ENCODE measurements at regions not wholly inside any gene's neighbourhood (a gene's known extent, or its start where the extent isn't known, plus 50 kb on each side); places are given as distances from the start of the nearest gene placed in this dataset.
"Not testable (repeated sequence)": the region's sequence is repeated elsewhere in the genome, so short reads cannot be mapped to it uniquely, and the experiment has no call there.

DNA sequence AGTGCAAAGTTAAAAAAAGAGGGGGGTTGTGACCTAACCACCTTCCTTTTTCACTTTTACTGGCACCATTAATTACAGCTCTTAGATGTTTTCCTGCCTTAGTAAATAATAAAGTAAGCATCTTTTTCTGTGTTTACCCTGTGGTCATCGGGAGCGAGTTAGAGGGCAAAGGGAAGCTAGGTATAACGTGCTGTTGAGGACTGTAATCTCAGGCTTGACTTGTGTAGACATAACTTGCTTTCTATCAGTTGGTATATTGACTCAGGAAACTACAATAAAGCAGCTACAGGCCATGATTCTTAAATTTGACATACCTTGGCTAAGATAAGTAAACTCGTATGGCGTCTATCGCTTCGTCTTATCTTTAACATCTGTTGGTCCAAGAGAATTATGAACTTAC, 509.8 kb upstream of the CHD1 start:
- H4K20me1 ChIP-seq (ENCODE audit: control insufficient read depth, extremely low read depth, insufficient read depth, low read length) = no peaks in the 10 kb centered on the region
- no peaks in the 10 kb centered on the region for H3K9me3 ChIP-seq (ENCODE audit: control insufficient read depth, insufficient read depth, low read depth, low read length)
- no peak overlapping the region for H3K27ac ChIP-seq (ENCODE audit: insufficient read depth, low read length)
- TF ChIP-seq CTCF (conservative IDR thresholded peaks at IDR 0.05 in 1 of 2, IDR thresholded peaks at IDR 0.05 in 1 of 2; ENCODE audit: low read depth in 1 of 2, low read length in 2 of 2) (no peak), EZH2 (IDR thresholded peaks at IDR 0.05; ENCODE audit: low read length, missing control alignments) (no peak)
- H3K4me1 ChIP-seq (ENCODE audit: control insufficient read depth, extremely low read depth, insufficient read depth, low read length) = no peaks in the 10 kb centered on the region
- no peak overlapping the region for H2AFZ ChIP-seq (ENCODE audit: low read length)
- no peaks in the 10 kb centered on the region for H3K27me3 ChIP-seq (ENCODE audit: control insufficient read depth, insufficient read depth, low read length)
- H3K79me2 ChIP-seq (ENCODE audit: control insufficient read depth, insufficient read depth, low read length) = no peaks in the 10 kb centered on the region
- no peak overlapping the region for H3K9ac ChIP-seq (ENCODE audit: insufficient read depth, low read length)
- no peaks in the 10 kb centered on the region for H3K36me3 ChIP-seq (ENCODE audit: control insufficient read depth, insufficient read depth, low read length)
- no peak for DNase-seq (ENCODE audit: low read depth in 2 of 2)
- no peak overlapping the region for H3K4me3 ChIP-seq (replicated peaks in 1 of 4; ENCODE audit: control extremely low read depth in 1 of 4, insufficient read depth in 1 of 4, low read depth in 3 of 4, low read length in 4 of 4)
- H3K4me2 ChIP-seq (ENCODE audit: extremely low read depth, insufficient read depth, low read length) = no peak overlapping the region

DNA sequence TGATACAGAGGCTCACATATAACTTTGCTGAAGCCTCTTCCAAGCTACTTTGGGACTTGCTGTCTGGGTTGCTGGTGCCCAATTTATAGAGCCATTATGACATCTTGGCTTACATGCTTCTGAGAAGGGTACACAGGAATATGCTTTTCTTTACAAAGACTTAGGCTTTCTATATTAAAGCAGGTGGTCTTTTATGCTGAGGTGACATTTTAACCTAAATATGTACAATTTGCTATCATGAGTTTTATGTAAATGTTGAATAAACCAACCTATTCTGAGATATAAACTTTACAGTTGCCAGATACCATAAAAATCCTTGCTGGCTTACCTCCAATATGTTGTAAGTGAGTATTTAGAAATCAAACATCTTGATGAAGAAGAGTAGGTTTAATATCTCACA, 509.2 kb upstream of the CHD1 start:
- no peak overlapping the region for H3K27ac ChIP-seq (ENCODE audit: insufficient read depth, low read length)
- no peak overlapping the region for H2AFZ ChIP-seq (ENCODE audit: low read length)
- no peak for DNase-seq (ENCODE audit: low read depth in 2 of 2)
- no peak overlapping the region for H3K4me2 ChIP-seq (ENCODE audit: extremely low read depth, insufficient read depth, low read length)
- H3K79me2 ChIP-seq (ENCODE audit: control insufficient read depth, insufficient read depth, low read length) = no peaks in the 10 kb centered on the region
- H3K27me3 ChIP-seq (ENCODE audit: control insufficient read depth, insufficient read depth, low read length) = no peaks in the 10 kb centered on the region
- H3K9me3 ChIP-seq (ENCODE audit: control insufficient read depth, insufficient read depth, low read depth, low read length) = no peaks in the 10 kb centered on the region
- no peaks in the 10 kb centered on the region for H3K4me1 ChIP-seq (ENCODE audit: control insufficient read depth, extremely low read depth, insufficient read depth, low read length)
- no peaks in the 10 kb centered on the region for H4K20me1 ChIP-seq (ENCODE audit: control insufficient read depth, extremely low read depth, insufficient read depth, low read length)
- H3K36me3 ChIP-seq (ENCODE audit: control insufficient read depth, insufficient read depth, low read length) = no peaks in the 10 kb centered on the region
- TF ChIP-seq EZH2 (IDR thresholded peaks at IDR 0.05; ENCODE audit: low read length, missing control alignments) (no peak), CTCF (conservative IDR thresholded peaks at IDR 0.05 in 1 of 2, IDR thresholded peaks at IDR 0.05 in 1 of 2; ENCODE audit: low read depth in 1 of 2, low read length in 2 of 2) (no peak)
- no peak overlapping the region for H3K4me3 ChIP-seq (replicated peaks in 1 of 4; ENCODE audit: control extremely low read depth in 1 of 4, insufficient read depth in 1 of 4, low read depth in 3 of 4, low read length in 4 of 4)
- no peak overlapping the region for H3K9ac ChIP-seq (ENCODE audit: insufficient read depth, low read length)

DNA sequence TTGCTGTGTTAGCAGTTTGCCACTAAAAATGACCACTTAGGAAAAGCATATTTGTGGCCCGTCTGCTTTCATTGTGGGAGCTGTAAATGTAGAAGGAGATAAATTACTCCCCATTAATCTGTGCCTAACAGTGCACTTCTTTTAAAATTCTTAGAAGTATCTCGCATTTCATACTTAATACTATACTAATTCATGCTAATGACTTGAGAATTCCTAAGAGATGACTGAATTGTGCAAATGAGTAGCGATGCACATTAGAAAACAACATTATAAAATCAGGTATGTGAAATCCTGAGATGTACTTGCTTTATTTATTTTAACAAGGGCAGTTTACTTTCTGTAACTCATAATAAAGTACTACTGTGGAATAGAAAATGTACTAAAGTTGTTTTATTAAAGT, 494.6 kb upstream of the CHD1 start:
- not testable (repeated sequence) for H3K36me3 ChIP-seq (ENCODE audit: control insufficient read depth, insufficient read depth, low read length); H3K9me3 ChIP-seq (ENCODE audit: control insufficient read depth, insufficient read depth, low read depth, low read length); H3K27me3 ChIP-seq (ENCODE audit: control insufficient read depth, insufficient read depth, low read length); H3K4me2 ChIP-seq (ENCODE audit: extremely low read depth, insufficient read depth, low read length); H3K4me1 ChIP-seq (ENCODE audit: control insufficient read depth, extremely low read depth, insufficient read depth, low read length); H4K20me1 ChIP-seq (ENCODE audit: control insufficient read depth, extremely low read depth, insufficient read depth, low read length); H3K27ac ChIP-seq (ENCODE audit: insufficient read depth, low read length); H2AFZ ChIP-seq (ENCODE audit: low read length); DNase-seq (ENCODE audit: low read depth in 2 of 2); H3K9ac ChIP-seq (ENCODE audit: insufficient read depth, low read length); H3K79me2 ChIP-seq (ENCODE audit: control insufficient read depth, insufficient read depth, low read length); H3K4me3 ChIP-seq (replicated peaks in 1 of 4; ENCODE audit: control extremely low read depth in 1 of 4, insufficient read depth in 1 of 4, low read depth in 3 of 4, low read length in 4 of 4)

DNA sequence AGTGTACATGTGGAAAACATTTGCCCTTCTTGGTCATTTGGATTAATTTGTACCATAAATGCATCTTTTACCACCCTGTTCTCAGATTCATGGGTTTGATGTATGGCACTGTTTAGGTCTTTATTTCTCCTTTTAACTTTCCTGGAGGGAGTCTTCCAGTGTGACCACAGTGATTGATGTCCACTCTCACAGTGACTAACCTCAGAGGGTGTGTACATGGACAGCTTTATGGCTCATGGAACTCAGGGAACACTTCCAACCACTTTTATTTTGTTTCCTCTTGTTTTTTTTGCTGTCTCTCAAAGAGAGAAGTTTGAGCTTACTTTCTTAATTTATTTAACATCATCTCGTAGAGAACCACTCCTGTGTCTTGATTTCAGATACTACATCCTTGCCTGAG, 489.8 kb upstream of the CHD1 start:
- H4K20me1 ChIP-seq (ENCODE audit: control insufficient read depth, extremely low read depth, insufficient read depth, low read length); H3K4me1 ChIP-seq (ENCODE audit: control insufficient read depth, extremely low read depth, insufficient read depth, low read length); H3K9me3 ChIP-seq (ENCODE audit: control insufficient read depth, insufficient read depth, low read depth, low read length); H3K79me2 ChIP-seq (ENCODE audit: control insufficient read depth, insufficient read depth, low read length); H2AFZ ChIP-seq (ENCODE audit: low read length); H3K27me3 ChIP-seq (ENCODE audit: control insufficient read depth, insufficient read depth, low read length); H3K36me3 ChIP-seq (ENCODE audit: control insufficient read depth, insufficient read depth, low read length); H3K4me2 ChIP-seq (ENCODE audit: extremely low read depth, insufficient read depth, low read length); H3K27ac ChIP-seq (ENCODE audit: insufficient read depth, low read length); H3K4me3 ChIP-seq (replicated peaks in 1 of 4; ENCODE audit: control extremely low read depth in 1 of 4, insufficient read depth in 1 of 4, low read depth in 3 of 4, low read length in 4 of 4); H3K9ac ChIP-seq (ENCODE audit: insufficient read depth, low read length); DNase-seq (ENCODE audit: low read depth in 2 of 2): not testable (repeated sequence)

GRCh38 chr5:99410386-99410785, 481.6 kb upstream of the CHD1 start:
- H4K20me1 ChIP-seq (ENCODE audit: control insufficient read depth, extremely low read depth, insufficient read depth, low read length); H3K4me2 ChIP-seq (ENCODE audit: extremely low read depth, insufficient read depth, low read length); H3K9me3 ChIP-seq (ENCODE audit: control insufficient read depth, insufficient read depth, low read depth, low read length); H3K27ac ChIP-seq (ENCODE audit: insufficient read depth, low read length); H3K27me3 ChIP-seq (ENCODE audit: control insufficient read depth, insufficient read depth, low read length); H3K4me3 ChIP-seq (replicated peaks in 1 of 4; ENCODE audit: control extremely low read depth in 1 of 4, insufficient read depth in 1 of 4, low read depth in 3 of 4, low read length in 4 of 4); H3K79me2 ChIP-seq (ENCODE audit: control insufficient read depth, insufficient read depth, low read length); H3K4me1 ChIP-seq (ENCODE audit: control insufficient read depth, extremely low read depth, insufficient read depth, low read length); H3K9ac ChIP-seq (ENCODE audit: insufficient read depth, low read length); DNase-seq (ENCODE audit: low read depth in 2 of 2); H3K36me3 ChIP-seq (ENCODE audit: control insufficient read depth, insufficient read depth, low read length); H2AFZ ChIP-seq (ENCODE audit: low read length): not testable (repeated sequence)

All from fibroblast of lung (primary cell).